GM20000 (cell line): ENCODE measurements at regions not wholly inside any gene's neighbourhood (a gene's known extent, or its start where the extent isn't known, plus 50 kb on each side); places are given as distances from the start of the nearest gene placed in this dataset.

Source experiments
- DNase-seq: peaks from one replicate; pipeline ENCODE4 v3.0.0; 2012; ENCODE audit warnings: low spot score
- CTCF ChIP-seq: IDR thresholded peaks from 2 replicates; pipeline ENCODE4 v1.5.1; 2012; ENCODE audit warnings: mild to moderate bottlenecking, control low read depth; ENCODE audit errors: extremely low read depth, missing control alignments

- no peak for TF ChIP-seq CTCF
- peak; percentile 45 for DNase-seq
These were observed 110.2 kb upstream of the CST7 start for GRCh38 chr20:24838546-24839535.

DNA sequence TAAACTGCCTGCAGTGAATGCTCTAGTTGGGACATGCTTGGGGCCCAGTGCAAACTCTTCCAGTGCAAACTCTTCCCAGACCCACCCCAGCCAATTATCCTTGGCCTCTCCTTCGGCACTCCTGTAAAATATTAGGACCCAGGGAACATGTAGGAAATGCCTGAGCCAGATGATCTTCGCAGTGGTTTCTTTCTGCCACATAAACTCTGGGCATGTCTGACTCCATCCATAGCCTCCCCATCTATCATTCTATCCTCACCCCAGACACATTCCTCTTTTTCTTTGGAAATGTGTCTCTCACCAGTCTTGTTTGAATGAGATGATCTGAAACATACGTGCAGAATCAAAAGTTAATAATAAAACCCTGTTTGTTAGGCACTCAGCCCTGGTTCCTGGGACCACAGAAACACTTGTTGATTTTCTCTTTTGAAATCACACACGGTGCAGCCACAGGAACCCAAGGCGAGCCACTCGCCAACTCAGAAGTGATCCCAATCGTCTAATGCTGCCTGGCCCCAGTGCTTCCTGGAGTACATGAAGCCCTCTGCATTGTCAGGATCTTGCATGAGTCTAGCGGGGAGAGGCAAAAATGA, 108.9 kb upstream of the CST7 start:
- no peak for DNase-seq
- no peak for TF ChIP-seq CTCF

GRCh38 chr20:24842274-24842917, 106.7 kb upstream of the CST7 start:
- no peak for TF ChIP-seq CTCF
- no peak for DNase-seq

- no peak for TF ChIP-seq CTCF
- DNase-seq: peak; percentile 67
These were observed 106.0 kb upstream of the CST7 start for GRCh38 chr20:24842918-24843715.

DNA sequence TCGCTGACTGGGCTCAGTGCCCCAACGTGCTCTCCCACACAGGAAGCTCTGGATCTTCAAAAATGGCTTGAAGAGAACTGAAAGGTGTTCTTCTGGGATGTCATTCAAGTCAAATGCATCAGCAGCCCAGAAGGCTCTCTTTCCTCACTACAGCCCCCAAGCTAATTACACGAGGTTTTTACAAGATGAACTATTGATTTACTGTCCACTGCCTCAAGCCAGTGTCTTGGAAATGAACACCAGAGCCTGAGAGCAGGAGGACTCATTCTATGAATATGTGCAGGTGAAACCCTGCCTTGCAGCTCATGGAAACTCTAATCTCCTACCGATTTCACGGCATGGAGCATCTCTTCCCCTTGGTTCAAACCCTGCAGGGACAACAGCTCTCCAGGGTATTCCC, 98.9 kb upstream of the CST7 start:
- TF ChIP-seq CTCF: no peak

GRCh38 chr20:24851346-24852019, 97.6 kb upstream of the CST7 start:
- no peak for DNase-seq
- no peak for TF ChIP-seq CTCF

More for the DNA sequence above, 98.9 kb upstream of the CST7 start:
- no peak for DNase-seq
